ENCODE measurements at regions not wholly inside any gene's neighbourhood (a gene's known extent, or its start where the extent isn't known, plus 50 kb on each side); places are given as distances from the start of the nearest gene placed in this dataset.

DNA sequence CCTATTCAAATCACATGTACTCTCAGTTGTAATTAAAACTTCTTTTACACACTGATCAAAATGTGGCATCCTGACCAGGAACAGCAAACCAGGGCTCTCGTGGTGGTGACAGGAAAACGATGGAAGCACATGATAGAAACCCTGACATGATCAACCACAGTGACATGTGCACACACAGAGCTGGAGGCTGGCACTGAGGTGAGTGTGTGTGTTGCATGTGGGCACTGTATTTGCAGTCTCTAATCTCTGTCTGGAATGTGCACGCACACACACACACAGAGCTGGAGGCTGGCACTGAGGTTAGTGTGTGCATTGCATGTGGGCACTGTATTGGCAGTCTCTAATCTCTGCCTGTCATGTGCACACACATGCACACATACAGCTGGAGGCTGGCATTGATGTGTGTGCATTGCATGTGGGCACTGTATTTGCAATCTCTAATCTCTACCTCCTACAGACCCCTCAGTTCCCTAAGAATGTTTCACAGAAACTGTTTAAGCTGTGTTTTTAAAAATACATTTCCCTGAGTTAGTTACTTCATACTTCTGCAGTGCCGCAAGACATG is 406.9 kb downstream of the SFMBT2 start:
- TF ChIP-seq, protein P1, sequence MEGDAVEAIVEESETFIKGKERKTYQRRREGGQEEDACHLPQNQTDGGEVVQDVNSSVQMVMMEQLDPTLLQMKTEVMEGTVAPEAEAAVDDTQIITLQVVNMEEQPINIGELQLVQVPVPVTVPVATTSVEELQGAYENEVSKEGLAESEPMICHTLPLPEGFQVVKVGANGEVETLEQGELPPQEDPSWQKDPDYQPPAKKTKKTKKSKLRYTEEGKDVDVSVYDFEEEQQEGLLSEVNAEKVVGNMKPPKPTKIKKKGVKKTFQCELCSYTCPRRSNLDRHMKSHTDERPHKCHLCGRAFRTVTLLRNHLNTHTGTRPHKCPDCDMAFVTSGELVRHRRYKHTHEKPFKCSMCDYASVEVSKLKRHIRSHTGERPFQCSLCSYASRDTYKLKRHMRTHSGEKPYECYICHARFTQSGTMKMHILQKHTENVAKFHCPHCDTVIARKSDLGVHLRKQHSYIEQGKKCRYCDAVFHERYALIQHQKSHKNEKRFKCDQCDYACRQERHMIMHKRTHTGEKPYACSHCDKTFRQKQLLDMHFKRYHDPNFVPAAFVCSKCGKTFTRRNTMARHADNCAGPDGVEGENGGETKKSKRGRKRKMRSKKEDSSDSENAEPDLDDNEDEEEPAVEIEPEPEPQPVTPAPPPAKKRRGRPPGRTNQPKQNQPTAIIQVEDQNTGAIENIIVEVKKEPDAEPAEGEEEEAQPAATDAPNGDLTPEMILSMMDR (conservative IDR thresholded peaks at IDR 0.05; ENCODE audit: low read depth, low read length): no peak
- no peak for TF ChIP-seq EZH2phosphoT487 (IDR thresholded peaks at IDR 0.05; ENCODE audit: borderline replicate concordance, low read length)
- TF ChIP-seq EZH2 (IDR thresholded peaks at IDR 0.05; ENCODE audit: low read length, unreplicated experiment): no peak
